Left ventricle myocardium inferior (tissue), 1 donor: ENCODE measurements at regions not wholly inside any gene's neighbourhood (a gene's known extent, or its start where the extent isn't known, plus 50 kb on each side); places are given as distances from the start of the nearest gene placed in this dataset.

Experiments used
- DNase-seq: peaks from one replicate; pipeline ENCODE4 v3.0.0-alpha.2; 2020
- H3K27ac ChIP-seq: fragments of 200-600 bp; replicated peaks from 2 replicates; pipeline ENCODE4 v1.8.0; 2021
- H3K27me3 ChIP-seq: fragments of 200-600 bp; 2 replicates; pipeline ENCODE4 v1.8.0; 2021; ENCODE audit warnings: low read depth
- H3K36me3 ChIP-seq: fragments of 200-600 bp; 2 replicates; pipeline ENCODE4 v1.8.0; 2021
- H3K4me1 ChIP-seq: fragments of 200-600 bp; 2 replicates; pipeline ENCODE4 v1.8.0; 2021
- H3K4me3 ChIP-seq: fragments of 200-600 bp; 2 replicates; pipeline ENCODE4 v1.8.0; 2021; ENCODE audit warnings: mild to moderate bottlenecking, moderate library complexity
- H3K9me3 ChIP-seq: fragments of 200-600 bp; replicated peaks from 2 replicates; pipeline ENCODE4 v1.8.0; 2021
- CTCF ChIP-seq: fragments of 200-600 bp; IDR thresholded peaks from 2 replicates; pipeline ENCODE4 v1.8.0; 2021; ENCODE audit warnings: antibody characterized with exemption, mild to moderate bottlenecking, borderline replicate concordance
- intact Hi-C: fragments of 100-400 bp; cut with micrococcal nuclease; formaldehyde crosslinking; loops from one replicate; pipeline ENCODE4 v1.11.0; 2022
- donor health status: DM: no; HTN: yes; CAD: no; lungs with severe emphysema.

GRCh38 chr22:48154943-48155240 lies 1392.4 kb downstream of the TBC1D22A start:
- peaks cover 34% of the 10 kb centered on the region for H3K27me3 ChIP-seq
- DNase-seq, result no peak
- H3K27ac ChIP-seq, result no peak overlapping the region
- H3K9me3 ChIP-seq, result peaks cover 11% of the 10 kb centered on the region
- intact Hi-C loops, result no loop called here
- H3K4me1 ChIP-seq, result no peaks in the 10 kb centered on the region
- H3K36me3 ChIP-seq, result no peaks in the 10 kb centered on the region
- TF ChIP-seq CTCF, result no peak
- H3K4me3 ChIP-seq, result no peak overlapping the region

DNA sequence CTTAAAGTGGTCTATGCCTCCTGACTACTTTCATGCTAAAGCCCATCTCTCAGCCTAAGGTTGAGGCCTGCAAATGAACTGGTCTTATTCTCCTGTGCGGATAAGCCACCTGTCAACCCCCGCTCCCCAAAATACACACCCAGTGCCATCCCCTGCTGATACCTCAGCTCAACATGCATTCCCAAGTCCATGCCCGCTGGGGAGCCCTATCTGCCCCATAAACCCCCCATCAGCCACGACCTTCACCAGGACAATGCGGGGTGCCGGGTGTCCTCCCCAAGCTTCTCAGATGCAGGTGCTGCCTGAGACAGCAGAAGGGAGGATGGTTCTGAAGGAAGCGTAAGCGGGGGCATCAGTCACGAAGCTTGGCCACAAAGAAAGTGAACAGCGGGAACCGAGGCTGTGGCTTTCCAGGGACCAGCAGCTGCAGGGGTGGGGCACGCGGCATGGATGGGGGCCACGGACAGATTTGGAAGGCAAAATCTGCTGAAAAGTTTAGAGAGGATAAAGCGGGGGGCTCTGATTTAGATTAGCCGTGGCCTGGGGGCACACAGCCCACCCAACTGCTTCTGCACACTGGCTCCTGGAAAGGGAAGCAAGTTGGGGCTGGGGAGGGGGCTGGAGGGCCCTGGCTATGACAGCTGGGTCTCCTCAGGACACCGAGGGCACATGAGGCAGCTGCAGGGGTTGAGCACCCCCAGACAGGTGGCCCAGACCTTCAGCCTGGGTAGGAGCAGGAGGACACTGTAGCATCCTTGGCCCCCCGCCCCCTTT lies 1391.9 kb downstream of the TBC1D22A start:
- Histone ChIP-seq H3K27ac (no peak overlapping the region), H3K9me3 (peaks cover 11% of the 10 kb centered on the region), H3K27me3 (peaks cover 34% of the 10 kb centered on the region), H3K36me3 (no peaks in the 10 kb centered on the region), H3K4me3 (no peak overlapping the region), H3K4me1 (no peaks in the 10 kb centered on the region)
- intact Hi-C loops, result no loop called here
- no peak for DNase-seq
- no peak for TF ChIP-seq CTCF

DNA sequence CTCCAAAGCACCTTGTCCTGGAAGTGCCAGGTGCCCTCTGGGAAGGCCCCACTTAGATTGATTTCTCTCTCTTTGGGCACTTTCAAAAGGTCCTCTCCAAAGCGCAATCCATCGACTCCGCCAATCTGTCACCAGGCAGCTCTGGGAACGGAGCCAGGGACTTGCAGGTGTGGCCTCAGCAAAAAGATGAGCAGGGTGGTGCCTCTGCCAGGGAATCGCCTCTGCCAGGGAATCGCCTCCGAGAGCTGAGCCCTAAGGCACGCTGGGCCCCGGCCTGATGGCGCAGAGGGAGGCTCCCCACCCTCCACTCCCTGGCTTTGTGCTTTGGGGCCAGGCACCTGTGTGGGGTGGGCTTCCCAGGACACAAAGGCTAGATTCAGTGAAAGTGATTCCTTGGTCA lies 1391.3 kb downstream of the TBC1D22A start:
- Histone ChIP-seq H3K27me3 (peaks cover 39% of the 10 kb centered on the region), H3K27ac (no peak overlapping the region), H3K4me1 (no peaks in the 10 kb centered on the region), H3K36me3 (no peaks in the 10 kb centered on the region), H3K9me3 (peaks cover 8% of the 10 kb centered on the region), H3K4me3 (no peak overlapping the region)
- intact Hi-C loops, result no loop called here
- no peak for TF ChIP-seq CTCF
- no peak for DNase-seq

DNA sequence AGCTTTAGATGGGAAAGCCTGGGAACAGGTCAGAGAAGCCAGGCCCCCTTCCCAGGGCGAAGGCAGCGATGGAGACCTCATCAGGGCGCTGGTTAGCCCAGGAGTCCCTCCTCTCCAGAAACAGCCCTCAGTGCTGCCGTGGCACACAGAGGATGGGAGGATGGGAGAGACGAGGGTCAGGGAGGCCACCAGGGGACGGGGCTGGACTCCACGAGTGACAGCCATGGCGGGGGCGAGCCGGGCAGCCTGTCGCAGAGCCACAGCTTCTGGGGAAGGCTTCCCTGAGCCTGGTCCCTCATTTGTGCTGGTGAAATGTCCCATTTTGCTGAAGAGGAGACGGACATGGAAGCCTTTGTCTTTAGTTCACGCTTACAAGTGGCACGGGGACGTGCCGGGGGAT lies 1390.5 kb downstream of the TBC1D22A start:
- Histone ChIP-seq H3K27me3 (peaks cover 46% of the 10 kb centered on the region), H3K36me3 (no peaks in the 10 kb centered on the region), H3K4me3 (no peak overlapping the region), H3K4me1 (no peaks in the 10 kb centered on the region), H3K27ac (no peak overlapping the region), H3K9me3 (no peaks in the 10 kb centered on the region)
- intact Hi-C loops, result no loop called here
- TF ChIP-seq CTCF, result no peak
- no peak for DNase-seq

DNA sequence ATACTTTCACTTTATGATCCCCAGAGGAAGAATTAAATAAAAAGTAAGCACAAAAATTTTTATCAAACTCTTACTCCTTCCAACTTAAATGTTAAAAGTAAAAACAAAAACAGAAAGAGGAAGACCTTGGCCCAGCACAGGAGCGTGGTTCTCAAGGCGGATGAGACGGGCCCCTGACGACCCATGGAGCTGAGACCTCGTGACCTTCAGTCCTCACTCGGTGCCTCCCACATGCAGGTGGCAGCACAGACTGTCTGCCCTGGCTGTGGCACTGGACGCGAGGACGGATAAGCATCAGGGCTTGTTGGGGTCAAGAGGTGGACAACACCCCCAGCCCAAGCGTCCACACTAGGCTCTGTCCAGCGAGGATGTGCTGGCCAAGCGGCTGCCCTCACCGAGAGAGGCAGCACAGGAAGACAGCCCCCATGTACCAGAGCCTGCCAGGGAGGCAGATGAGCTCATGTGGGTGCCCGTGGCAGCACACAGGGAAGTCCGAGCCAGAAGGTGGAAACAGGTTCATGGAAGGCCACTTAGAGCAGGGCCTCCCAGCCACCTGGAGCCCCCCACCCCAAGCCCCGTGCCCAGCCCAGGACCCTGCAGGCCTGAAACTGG lies 1389.8 kb downstream of the TBC1D22A start:
- TF ChIP-seq CTCF, result no peak
- no peak for DNase-seq
- intact Hi-C loops, result no loop called here

More for the DNA sequence above, 1389.8 kb downstream of the TBC1D22A start:
- Histone ChIP-seq H3K4me3 (no peak overlapping the region), H3K9me3 (no peaks in the 10 kb centered on the region), H3K27ac (no peak overlapping the region), H3K27me3 (peaks cover 51% of the 10 kb centered on the region), H3K36me3 (no peaks in the 10 kb centered on the region), H3K4me1 (no peaks in the 10 kb centered on the region)
